Neutrophil (primary cell): ENCODE measurements at regions not wholly inside any gene's neighbourhood (a gene's known extent, or its start where the extent isn't known, plus 50 kb on each side); places are given as distances from the start of the nearest gene placed in this dataset.

Experiments used
- H3K27ac ChIP-seq: fragments of 200-600 bp; sonication (generic); 2 replicates; pipeline ENCODE4 v1.5.1; 2016; ENCODE audit warnings: mild to moderate bottlenecking, moderate library complexity
- H3K27me3 ChIP-seq: fragments of 200-600 bp; sonication (generic); 2 replicates; pipeline ENCODE4 v1.6.0; 2016; ENCODE audit warnings: mild to moderate bottlenecking
- H3K36me3 ChIP-seq: fragments of 200-600 bp; sonication (generic); 2 replicates; pipeline ENCODE4 v1.5.1; 2017
- H3K4me1 ChIP-seq, 2 experiments: fragments of 200-600 bp in 1 of 2; sonication (generic) in 1 of 2; 1 replicate in 1 of 2; 2 replicates in 1 of 2; pipeline versions ENCODE4 v1.5.1 to v1.6.1; 2013 to 2016; ENCODE audit warnings: low read depth in 1 of 2, low read length in 1 of 2, mild to moderate bottlenecking in 1 of 2, moderate library complexity in 1 of 2; ENCODE audit not compliant: control insufficient read depth in 1 of 2, insufficient read depth in 1 of 2
- H3K4me3 ChIP-seq, 2 experiments: fragments of 200-600 bp in 1 of 2; sonication (generic) in 1 of 2; 1 replicate in 1 of 2; 2 replicates in 1 of 2; pipeline ENCODE4 v1.5.1; 2013 to 2016; ENCODE audit warnings: low read depth in 1 of 2, low read length in 1 of 2, mild to moderate bottlenecking in 1 of 2, moderate library complexity in 1 of 2
- H3K9me3 ChIP-seq: fragments of 200-600 bp; sonication (generic); 2 replicates; pipeline ENCODE4 v1.5.1; 2016
- TF ChIP-seq, protein P1 (sequence below): fragments of 200-600 bp; sonication (generic); IDR thresholded peaks from 2 replicates; pipeline ENCODE4 v1.5.1; 2016; ENCODE audit warnings: antibody characterized with exemption

DNA sequence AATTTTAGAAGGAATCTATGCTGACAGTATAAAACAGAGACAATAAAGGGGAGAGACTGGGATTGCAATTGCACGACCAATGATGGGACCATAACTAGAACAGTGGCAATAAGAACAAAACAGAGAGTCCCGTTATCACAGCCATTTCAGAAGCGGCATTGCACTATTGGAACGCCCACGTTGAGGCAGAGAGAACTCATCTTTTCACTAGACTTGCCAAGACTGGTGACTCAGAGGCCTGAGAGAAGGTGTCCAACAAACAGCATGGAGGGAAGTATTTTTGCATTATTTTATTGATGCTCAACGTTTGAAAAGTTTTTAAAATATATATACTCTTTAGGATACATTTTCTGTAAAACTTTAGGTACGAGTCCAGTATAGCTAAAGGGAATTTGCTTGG lies 737.7 kb downstream of the TLE1 start:
- Histone ChIP-seq H3K27ac (no peak overlapping the region), H3K4me3 (no peak overlapping the region), H3K9me3 (no peaks in the 10 kb centered on the region), H3K4me1 (no peaks in the 10 kb centered on the region), H3K36me3 (no peaks in the 10 kb centered on the region), H3K27me3 (no peaks in the 10 kb centered on the region)
- TF ChIP-seq, protein P1, sequence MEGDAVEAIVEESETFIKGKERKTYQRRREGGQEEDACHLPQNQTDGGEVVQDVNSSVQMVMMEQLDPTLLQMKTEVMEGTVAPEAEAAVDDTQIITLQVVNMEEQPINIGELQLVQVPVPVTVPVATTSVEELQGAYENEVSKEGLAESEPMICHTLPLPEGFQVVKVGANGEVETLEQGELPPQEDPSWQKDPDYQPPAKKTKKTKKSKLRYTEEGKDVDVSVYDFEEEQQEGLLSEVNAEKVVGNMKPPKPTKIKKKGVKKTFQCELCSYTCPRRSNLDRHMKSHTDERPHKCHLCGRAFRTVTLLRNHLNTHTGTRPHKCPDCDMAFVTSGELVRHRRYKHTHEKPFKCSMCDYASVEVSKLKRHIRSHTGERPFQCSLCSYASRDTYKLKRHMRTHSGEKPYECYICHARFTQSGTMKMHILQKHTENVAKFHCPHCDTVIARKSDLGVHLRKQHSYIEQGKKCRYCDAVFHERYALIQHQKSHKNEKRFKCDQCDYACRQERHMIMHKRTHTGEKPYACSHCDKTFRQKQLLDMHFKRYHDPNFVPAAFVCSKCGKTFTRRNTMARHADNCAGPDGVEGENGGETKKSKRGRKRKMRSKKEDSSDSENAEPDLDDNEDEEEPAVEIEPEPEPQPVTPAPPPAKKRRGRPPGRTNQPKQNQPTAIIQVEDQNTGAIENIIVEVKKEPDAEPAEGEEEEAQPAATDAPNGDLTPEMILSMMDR, result no peak

DNA sequence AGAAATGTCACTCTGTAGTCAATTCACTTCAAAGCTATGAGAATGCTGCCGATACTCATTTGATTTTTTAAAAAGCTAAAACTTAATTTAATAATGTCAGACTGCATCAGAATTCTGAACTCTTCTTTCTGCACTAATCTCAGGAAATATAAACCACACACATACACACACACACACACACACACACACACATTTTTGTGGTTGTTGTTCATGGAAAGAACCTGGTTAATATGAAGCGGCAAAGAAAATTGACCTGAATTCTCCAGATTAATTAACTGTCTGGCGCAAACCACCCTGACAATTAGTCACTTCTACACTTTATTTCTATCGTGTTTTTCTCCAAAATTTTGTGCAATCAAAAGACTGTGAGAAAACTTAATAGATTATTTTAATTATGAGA lies 740.5 kb downstream of the TLE1 start:
- Histone ChIP-seq H3K36me3 (no peaks in the 10 kb centered on the region), H3K4me3 (no peak overlapping the region), H3K27me3 (no peaks in the 10 kb centered on the region), H3K9me3 (no peaks in the 10 kb centered on the region), H3K27ac (no peak overlapping the region), H3K4me1 (no peaks in the 10 kb centered on the region)
- TF ChIP-seq, protein P1, result no peak

DNA sequence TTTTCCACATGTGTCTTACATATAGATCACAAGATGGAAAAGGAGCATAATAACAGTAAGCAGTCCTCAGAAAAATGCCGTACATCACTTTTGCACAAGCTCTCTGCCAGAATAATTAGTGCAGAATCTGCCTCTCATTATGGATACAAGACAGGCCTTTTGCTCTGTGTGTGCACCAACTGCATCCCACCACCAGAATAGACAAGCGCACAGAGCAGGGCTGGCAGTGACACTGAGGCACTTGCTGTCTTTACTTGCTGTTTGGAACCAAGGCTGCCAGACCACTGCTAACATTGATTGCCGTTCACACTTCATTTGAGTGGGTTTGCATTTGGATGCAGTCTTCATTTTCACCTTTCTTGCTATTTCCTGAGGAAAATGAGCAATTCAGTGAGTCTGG lies 741.3 kb downstream of the TLE1 start:
- H3K4me3 ChIP-seq, result no peak overlapping the region
- no peaks in the 10 kb centered on the region for H3K27me3 ChIP-seq
- no peaks in the 10 kb centered on the region for H3K9me3 ChIP-seq
- no peaks in the 10 kb centered on the region for H3K4me1 ChIP-seq
- no peak overlapping the region for H3K27ac ChIP-seq
- no peaks in the 10 kb centered on the region for H3K36me3 ChIP-seq
- TF ChIP-seq, protein P1, result no peak

DNA sequence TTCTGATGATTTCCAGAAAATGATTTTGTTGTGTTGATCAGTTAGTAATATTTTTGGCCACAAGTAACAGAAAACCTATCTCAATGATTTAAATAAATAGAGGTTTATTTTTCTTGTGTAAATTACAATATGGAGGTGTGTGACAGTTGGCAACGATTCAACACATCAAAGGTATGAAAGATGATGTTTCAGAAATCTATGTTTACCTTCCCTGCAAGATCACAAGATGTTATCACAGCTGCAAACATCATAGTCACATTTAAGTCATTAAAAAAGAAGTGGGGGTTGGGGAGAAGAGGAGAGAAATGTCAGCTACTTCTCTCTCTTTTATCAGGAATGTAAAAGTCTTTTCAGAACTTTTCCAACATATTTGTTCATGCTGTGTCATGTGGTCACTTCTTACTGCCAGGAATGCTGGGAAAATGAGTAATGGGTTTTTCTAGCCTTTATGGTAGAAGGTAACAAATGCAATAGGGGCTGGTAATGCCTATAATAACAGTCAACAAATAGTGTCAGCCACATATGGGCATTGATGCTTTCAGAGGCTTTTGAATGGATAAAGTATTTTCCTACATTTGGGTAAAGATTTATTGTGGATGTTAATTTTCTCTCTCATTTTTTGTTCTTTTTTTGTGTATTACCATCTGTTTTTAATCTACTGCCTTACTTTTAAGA lies 742.7 kb downstream of the TLE1 start:
- no peak overlapping the region for H3K4me3 ChIP-seq
- no peaks in the 10 kb centered on the region for H3K27me3 ChIP-seq
- TF ChIP-seq, protein P1, result no peak
- H3K4me1 ChIP-seq, result no peaks in the 10 kb centered on the region
- no peaks in the 10 kb centered on the region for H3K9me3 ChIP-seq
- H3K27ac ChIP-seq, result no peak overlapping the region
- no peaks in the 10 kb centered on the region for H3K36me3 ChIP-seq

DNA sequence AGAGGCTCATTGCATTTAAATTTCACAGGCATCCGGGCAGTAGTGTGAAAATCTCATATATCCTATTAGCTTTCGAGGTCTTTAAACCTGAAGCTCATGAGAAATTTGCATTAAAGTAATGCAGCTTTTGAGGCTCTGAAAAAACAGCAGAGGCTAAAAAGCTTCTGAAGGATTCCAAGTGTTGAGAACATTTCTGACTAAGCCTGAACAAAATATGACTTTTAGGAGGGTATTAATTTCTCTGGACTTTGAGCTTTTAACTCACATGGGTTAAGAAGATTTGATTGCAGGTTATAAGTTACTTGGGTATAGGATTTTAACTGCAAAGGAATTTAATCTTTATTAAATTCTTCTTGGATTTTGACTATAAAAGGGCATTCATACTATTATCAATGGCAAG lies 743.9 kb downstream of the TLE1 start:
- TF ChIP-seq, protein P1, result no peak
- Histone ChIP-seq H3K27me3 (no peaks in the 10 kb centered on the region), H3K4me1 (no peaks in the 10 kb centered on the region), H3K4me3 (no peak overlapping the region), H3K36me3 (no peaks in the 10 kb centered on the region), H3K9me3 (no peaks in the 10 kb centered on the region), H3K27ac (no peak overlapping the region)
